ENCODE measurements at regions not wholly inside any gene's neighbourhood (a gene's known extent, or its start where the extent isn't known, plus 50 kb on each side); places are given as distances from the start of the nearest gene placed in this dataset.

DNA sequence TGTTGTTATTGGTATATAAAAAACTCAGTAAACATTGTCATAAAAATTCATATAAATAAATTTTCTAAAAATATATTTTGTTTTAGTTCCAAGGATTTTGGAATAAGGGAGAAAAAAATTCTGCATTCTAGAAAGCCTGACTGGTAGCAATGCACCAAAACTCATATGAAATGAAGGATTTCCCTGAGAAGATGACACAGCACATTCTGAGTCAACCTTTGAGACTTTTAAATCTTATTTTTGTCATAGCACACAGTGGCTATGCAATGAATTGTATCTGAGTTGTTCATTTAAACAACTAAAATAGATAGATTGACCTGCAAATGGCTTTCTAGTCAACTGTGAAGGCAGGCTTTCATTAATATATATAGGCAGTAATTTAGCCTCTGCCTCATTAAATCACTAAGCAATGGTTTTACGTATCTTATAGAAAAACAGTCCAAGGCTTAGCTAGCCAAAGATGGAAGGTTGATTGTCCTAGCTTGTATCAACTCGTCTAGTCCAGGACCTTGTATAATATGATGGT, 239.1 kb upstream of the NEIL3 start:
- Histone ChIP-seq H3K9me3 (ENCODE audit: control insufficient read depth, insufficient read depth, low read length) (0 out of 2 replicates have a peak, but pooled peaks cover 3% of the 10 kb centered on the region), H3K4me3 (ENCODE audit: low read depth, low read length) (no peak overlapping the region), H3K27ac (ENCODE audit: low read depth, low read length) (no peak overlapping the region), H3K27me3 (ENCODE audit: control insufficient read depth, insufficient read depth, low read length) (no peaks in the 10 kb centered on the region)
- DNase-seq (ENCODE audit: low read depth, low spot score), result no peak
- no peak for TF ChIP-seq CTCF (IDR thresholded peaks at IDR 0.05; ENCODE audit: low read depth, low read length)
- CTCF ChIA-PET, result no interaction called here
- POLR2A ChIA-PET, result no interaction called here

GRCh38 chr4:177077095-177077971, 232.3 kb upstream of the NEIL3 start:
- no peak for TF ChIP-seq CTCF (IDR thresholded peaks at IDR 0.05; ENCODE audit: low read depth, low read length)
- no peaks in the 10 kb centered on the region for H3K9me3 ChIP-seq (ENCODE audit: control insufficient read depth, insufficient read depth, low read length)
- H3K27me3 ChIP-seq (ENCODE audit: control insufficient read depth, insufficient read depth, low read length), result no peaks in the 10 kb centered on the region
- CTCF ChIA-PET, result interaction anchor here (2.6 kb wide), 1 partner anchor 30 kb away, joined by 9 read pairs; no protein-coding TSS in a partner anchor
- no peak overlapping the region for H3K27ac ChIP-seq (ENCODE audit: low read depth, low read length)
- no peak for DNase-seq (ENCODE audit: low read depth, low spot score)
- H3K4me3 ChIP-seq (ENCODE audit: low read depth, low read length), result no peak overlapping the region
- POLR2A ChIA-PET, result no interaction called here

DNA sequence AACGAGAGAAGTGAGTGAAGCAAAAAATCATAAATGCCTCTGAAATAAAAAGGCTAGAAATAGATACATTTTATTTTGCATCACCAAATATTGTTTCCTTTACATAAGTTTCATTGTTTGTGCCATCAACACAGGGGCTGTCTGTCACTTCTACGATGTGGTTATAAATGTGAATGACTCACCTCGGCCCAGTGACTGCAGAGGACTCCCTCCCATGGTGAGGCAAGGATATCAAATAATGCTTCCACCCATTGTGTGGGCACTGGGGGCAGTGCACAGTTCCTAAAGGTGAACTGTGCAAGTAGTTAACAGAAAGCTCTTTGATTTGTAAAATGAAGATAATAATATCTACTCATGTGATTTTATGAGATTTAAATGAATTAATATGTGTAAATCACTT, 230.3 kb upstream of the NEIL3 start:
- POLR2A ChIA-PET, result no interaction called here
- TF ChIP-seq CTCF (IDR thresholded peaks at IDR 0.05; ENCODE audit: low read depth, low read length), result no peak
- no peaks in the 10 kb centered on the region for H3K27me3 ChIP-seq (ENCODE audit: control insufficient read depth, insufficient read depth, low read length)
- CTCF ChIA-PET, result interaction anchor here (2.6 kb wide), 1 partner anchor 32 kb away, joined by 9 read pairs; no protein-coding TSS in a partner anchor
- no peak overlapping the region for H3K4me3 ChIP-seq (ENCODE audit: low read depth, low read length)
- DNase-seq (ENCODE audit: low read depth, low spot score), result no peak
- H3K27ac ChIP-seq (ENCODE audit: low read depth, low read length), result no peak overlapping the region
- no peaks in the 10 kb centered on the region for H3K9me3 ChIP-seq (ENCODE audit: control insufficient read depth, insufficient read depth, low read length)

DNA sequence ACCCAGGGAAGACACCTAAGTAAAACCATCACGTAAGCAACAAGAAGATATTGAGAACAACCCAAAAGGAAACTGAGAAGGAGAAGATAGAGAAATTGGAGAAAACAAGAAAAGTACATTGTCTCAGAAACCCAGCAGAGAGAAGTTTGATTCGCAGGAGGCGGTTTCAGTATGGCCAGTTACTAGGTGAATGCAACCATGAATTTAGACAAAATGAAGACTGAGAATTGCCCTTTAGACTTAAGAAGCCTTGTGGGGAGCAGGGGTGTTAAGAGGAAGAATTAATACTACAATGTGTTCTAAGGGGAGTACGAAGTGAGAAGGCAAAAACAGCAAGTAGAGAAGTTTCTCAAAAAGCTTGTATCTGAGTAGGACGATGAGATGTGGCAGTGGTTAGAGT, 229.3 kb upstream of the NEIL3 start:
- no peak for DNase-seq (ENCODE audit: low read depth, low spot score)
- POLR2A ChIA-PET, result no interaction called here
- no peak overlapping the region for H3K27ac ChIP-seq (ENCODE audit: low read depth, low read length)
- no peak for TF ChIP-seq CTCF (IDR thresholded peaks at IDR 0.05; ENCODE audit: low read depth, low read length)
- no peak overlapping the region for H3K4me3 ChIP-seq (ENCODE audit: low read depth, low read length)
- no peaks in the 10 kb centered on the region for H3K27me3 ChIP-seq (ENCODE audit: control insufficient read depth, insufficient read depth, low read length)
- CTCF ChIA-PET, result no interaction called here
- H3K9me3 ChIP-seq (ENCODE audit: control insufficient read depth, insufficient read depth, low read length), result no peaks in the 10 kb centered on the region

DNA sequence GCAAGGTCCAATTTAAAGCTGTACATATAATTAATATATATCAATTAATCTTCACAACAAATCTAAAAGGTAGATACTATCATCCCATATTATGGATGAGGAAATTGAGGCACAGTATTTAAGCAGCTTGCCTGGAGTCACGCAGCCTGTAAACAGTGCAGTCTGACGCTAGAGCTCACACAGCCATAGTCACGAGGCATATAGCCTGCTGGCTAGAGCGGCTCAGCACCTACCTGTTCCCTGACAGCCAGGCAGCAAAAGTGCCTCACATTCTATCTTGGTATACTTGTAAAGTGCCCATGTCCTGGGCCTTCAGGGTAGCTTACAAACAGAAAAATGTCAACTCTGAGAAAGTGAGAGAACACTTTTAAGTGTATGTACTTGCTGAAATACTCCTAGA, 222.6 kb upstream of the NEIL3 start:
- CTCF ChIA-PET, result interaction anchor here (4.5 kb wide), 1 partner anchor 40 kb away, joined by 22 read pairs; no protein-coding TSS in a partner anchor
- no peak for DNase-seq (ENCODE audit: low read depth, low spot score)
- TF ChIP-seq CTCF (IDR thresholded peaks at IDR 0.05; ENCODE audit: low read depth, low read length), result no peak
- POLR2A ChIA-PET, result no interaction called here
- Histone ChIP-seq H3K27me3 (ENCODE audit: control insufficient read depth, insufficient read depth, low read length) (no peaks in the 10 kb centered on the region), H3K4me3 (ENCODE audit: low read depth, low read length) (no peak overlapping the region), H3K27ac (ENCODE audit: low read depth, low read length) (no peak overlapping the region), H3K9me3 (ENCODE audit: control insufficient read depth, insufficient read depth, low read length) (no peaks in the 10 kb centered on the region)

All from AG04450 (cell line).